Esophagus muscularis mucosa (tissue), 4 donors: ENCODE measurements at regions not wholly inside any gene's neighbourhood (a gene's known extent, or its start where the extent isn't known, plus 50 kb on each side); places are given as distances from the start of the nearest gene placed in this dataset.

Experiments used
- DNase-seq: peaks from one replicate; pipeline ENCODE4 v3.0.0-alpha.2; 2017; ENCODE audit errors: extremely low spot score
- H3K27ac ChIP-seq, 4 donors: fragments of 200-600 bp; sonication (generic); replicated peaks in 1 of 4; 1 replicate in 3 of 4; 2 replicates in 1 of 4; pipeline ENCODE4 v1.5.1; 2016 to 2019; ENCODE audit warnings: mild to moderate bottlenecking in 1 of 4
- H3K27me3 ChIP-seq, 4 donors: fragments of 200-600 bp; sonication (generic); one replicate each; pipeline versions ENCODE4 v1.5.1 to v1.6.0; 2016 to 2019
- H3K36me3 ChIP-seq, 4 donors: fragments of 200-600 bp; sonication (generic); one replicate each; pipeline ENCODE4 v1.5.1; 2016 to 2019
- H3K4me1 ChIP-seq, 4 donors: fragments of 200-600 bp; sonication (generic); one replicate each; pipeline ENCODE4 v1.5.1; 2016 to 2019
- H3K4me3 ChIP-seq, 4 donors: fragments of 200-600 bp; sonication (generic); 1 replicate in 2 of 4; 2 replicates in 2 of 4; pipeline ENCODE4 v1.5.1; 2016 to 2019; ENCODE audit warnings: mild to moderate bottlenecking in 4 of 4, moderate library complexity in 1 of 4
- H3K9me3 ChIP-seq, 4 donors: fragments of 200-600 bp; sonication (generic); 1 replicate in 3 of 4; 2 replicates in 1 of 4; pipeline ENCODE4 v1.5.1; 2016 to 2019
- CTCF ChIP-seq, 3 experiments: fragments of 200-600 bp in 2 of 3; fragments of 450-650 bp in 1 of 3; sonication (generic) in 2 of 3; IDR thresholded peaks; one replicate each; pipeline ENCODE4 v1.5.1; 2017 to 2019; ENCODE audit warnings: antibody characterized with exemption in 3 of 3, mild to moderate bottlenecking in 2 of 3, moderate library complexity in 1 of 3
- EP300 ChIP-seq: sonication (generic); formaldehyde crosslinking; IDR thresholded peaks from one replicate; pipeline ENCODE4 v1.6.1; 2017; ENCODE audit warnings: antibody characterized with exemption
- POLR2A ChIP-seq: fragments of 450-650 bp; IDR thresholded peaks from one replicate; pipeline ENCODE4 v1.6.1; 2017; ENCODE audit warnings: antibody characterized with exemption, moderate library complexity, mild to moderate bottlenecking, low read depth
- POLR2AphosphoS5 ChIP-seq, 2 donors: sonication (generic); formaldehyde crosslinking; IDR thresholded peaks; one replicate each; pipeline ENCODE4 v1.6.1; 2017; ENCODE audit warnings: antibody characterized with exemption in 2 of 2
- WGBS: methylation state at CpG from one replicate; pipeline ENCODE4 v1.1.5; 2018; 5-methylcytosine and 5-hydroxymethylcytosine counted together
- intact Hi-C: fragments of 100-400 bp; cut with DNase I; formaldehyde crosslinking; loops from one replicate; pipeline ENCODE4 v1.15.1; 2023

- no peaks in the 10 kb centered on the region for H3K36me3 ChIP-seq
- DNase-seq, result no peak
- WGBS, result 89% methylated on average over 14 of the region's 16 CpGs
- no peak for TF ChIP-seq POLR2AphosphoS5 (IDR thresholded peaks at IDR 0.05)
- no peaks in the 10 kb centered on the region for H3K27me3 ChIP-seq
- intact Hi-C loops, result no loop called here
- no peaks in the 10 kb centered on the region for H3K9me3 ChIP-seq
- no peak overlapping the region for H3K4me3 ChIP-seq
- no peak overlapping the region for H3K27ac ChIP-seq
- H3K4me1 ChIP-seq, result peaks cover 0 to 16% (median 8%) of the 10 kb centered on the region in 4 donors
Observed at GRCh38 chr6:108738684-108739416, 109.4 kb upstream of the ARMC2 start.

- intact Hi-C loops, result no loop called here
- DNase-seq, result no peak
- no peaks in the 10 kb centered on the region for H3K36me3 ChIP-seq
- H3K27me3 ChIP-seq, result no peaks in the 10 kb centered on the region
- 83% methylated on average over 9 of the region's 10 CpGs for WGBS
- peaks cover 0 to 16% (median 8%) of the 10 kb centered on the region in 4 donors for H3K4me1 ChIP-seq
- TF ChIP-seq POLR2AphosphoS5 (IDR thresholded peaks at IDR 0.05) (no peak), CTCF (IDR thresholded peaks at IDR 0.05) (no peak)
- no peak overlapping the region for H3K4me3 ChIP-seq
- no peak overlapping the region for H3K27ac ChIP-seq
- H3K9me3 ChIP-seq, result no peaks in the 10 kb centered on the region
Observed at GRCh38 chr6:108739496-108740330, 108.5 kb upstream of the ARMC2 start.

- 67% methylated on average over 9 of the region's 9 CpGs for WGBS
- TF ChIP-seq POLR2AphosphoS5 (IDR thresholded peaks at IDR 0.05) (no peak), EP300 (no peak), CTCF (IDR thresholded peaks at IDR 0.05) (no peak), POLR2A (no peak)
- Histone ChIP-seq H3K4me1 (peaks cover 0 to 16% (median 6%) of the 10 kb centered on the region in 4 donors), H3K4me3 (no peak overlapping the region), H3K27me3 (no peaks in the 10 kb centered on the region), H3K36me3 (no peaks in the 10 kb centered on the region), H3K9me3 (no peaks in the 10 kb centered on the region), H3K27ac (no peak overlapping the region)
- intact Hi-C loops, result no loop called here
- DNase-seq, result no peak
Observed at GRCh38 chr6:108741331-108741989, 106.8 kb upstream of the ARMC2 start.

GRCh38 chr6:108742041-108742440 is 106.2 kb upstream of the ARMC2 start:
- H3K27me3 ChIP-seq, result no peaks in the 10 kb centered on the region
- H3K27ac ChIP-seq, result no peak overlapping the region
- no peaks in the 10 kb centered on the region for H3K36me3 ChIP-seq
- no peaks in the 10 kb centered on the region for H3K9me3 ChIP-seq
- DNase-seq, result no peak
- intact Hi-C loops, result no loop called here
- peaks cover 0 to 16% (median 5%) of the 10 kb centered on the region in 4 donors for H3K4me1 ChIP-seq
- no peak overlapping the region for H3K4me3 ChIP-seq
- 59% methylated on average over 2 of the region's 2 CpGs for WGBS
- no peak for TF ChIP-seq POLR2A
- TF ChIP-seq POLR2AphosphoS5 (IDR thresholded peaks at IDR 0.05), result no peak
- no peak for TF ChIP-seq CTCF (IDR thresholded peaks at IDR 0.05)
- no peak for TF ChIP-seq EP300
